Left cardiac atrium (tissue), 4 donors: ENCODE measurements at regions not wholly inside any gene's neighbourhood (a gene's known extent, or its start where the extent isn't known, plus 50 kb on each side); places are given as distances from the start of the nearest gene placed in this dataset.
"Not testable (repeated sequence)": the region's sequence is repeated elsewhere in the genome, so short reads cannot be mapped to it uniquely, and the experiment has no call there.

ENCODE experiments used
- ATAC-seq, 2 donors: fragments of 200-7000 bp; cut with Tn5 transposase; one replicate each; pipeline ENCODE4 v1.9.1; 2020; ENCODE audit warnings: mild to moderate bottlenecking in 2 of 2, moderate library complexity in 2 of 2
- DNase-seq: peaks from one replicate; pipeline ENCODE4 v3.0.0-alpha.2; 2020
- intact Hi-C, 2 donors: fragments of 100-400 bp; cut with DNase I; formaldehyde crosslinking; loops; one replicate each; pipeline versions ENCODE4 v1.14.1 to v1.15.1; 2022 to 2023
- donor health status: DM: no; HTN: yes; CAD: no.
- donor health status: DM: no; HTN: yes; CAD: no; lungs with severe emphysema.
- donor health status: DM: yes; HTN: yes; CAD: no.
- donor health status: Dilated cardiomyopathy.

- no peak for ATAC-seq
- DNase-seq: no peak
- intact Hi-C loops: no loop called here
These were observed 182.9 kb downstream of the TTC6 start for GRCh38 chr14:37778135-37778943.

- no peak for DNase-seq
- no peak for ATAC-seq
- intact Hi-C loops: no loop called here
These were observed 184.1 kb downstream of the TTC6 start for GRCh38 chr14:37779480-37779879.

GRCh38 chr14:37780731-37781130 lies 185.3 kb downstream of the TTC6 start:
- intact Hi-C loops, ATAC-seq, DNase-seq: not testable (repeated sequence)

GRCh38 chr14:37784203-37784826 lies 188.9 kb downstream of the TTC6 start:
- DNase-seq, ATAC-seq, intact Hi-C loops: not testable (repeated sequence)

- DNase-seq, intact Hi-C loops, ATAC-seq: not testable (repeated sequence)
These were observed 189.4 kb downstream of the TTC6 start for GRCh38 chr14:37784827-37785223.

GRCh38 chr14:37785298-37785697 lies 189.9 kb downstream of the TTC6 start:
- ATAC-seq, DNase-seq, intact Hi-C loops: not testable (repeated sequence)

GRCh38 chr14:37786114-37786625 lies 190.7 kb downstream of the TTC6 start:
- DNase-seq: not testable (repeated sequence)

GRCh38 chr14:37787879-37788494 lies 192.6 kb downstream of the TTC6 start:
- intact Hi-C loops: no loop called here
- ATAC-seq (no peak), DNase-seq (no peak)

More at GRCh38 chr14:37786114-37786625, 190.7 kb downstream of the TTC6 start:
- ATAC-seq, intact Hi-C loops: not testable (repeated sequence)

GRCh38 chr14:37791384-37792036 lies 196.1 kb downstream of the TTC6 start:
- DNase-seq (no peak), ATAC-seq (no peak)
- intact Hi-C loops: no loop called here

GRCh38 chr14:37792124-37792523 lies 196.7 kb downstream of the TTC6 start:
- DNase-seq (no peak), ATAC-seq (no peak)
- intact Hi-C loops: no loop called here

GRCh38 chr14:37796703-37797416 lies 201.4 kb downstream of the TTC6 start:
- ATAC-seq: no peak
- intact Hi-C loops: no loop called here
- no peak for DNase-seq

- DNase-seq (no peak), ATAC-seq (no peak)
- intact Hi-C loops: no loop called here
These were observed 202.2 kb downstream of the TTC6 start for GRCh38 chr14:37797675-37798074.

- intact Hi-C loops: no loop called here
- no peak for ATAC-seq
- no peak for DNase-seq
These were observed 212.3 kb downstream of the TTC6 start for GRCh38 chr14:37807722-37808121.

GRCh38 chr14:37810094-37810801 lies 214.8 kb downstream of the TTC6 start:
- intact Hi-C loops: no loop called here
- ATAC-seq (no peak), DNase-seq (no peak)

GRCh38 chr14:37813732-37814131 lies 218.3 kb downstream of the TTC6 start:
- no peak for DNase-seq
- ATAC-seq: no peak
- intact Hi-C loops: no loop called here

- no peak for DNase-seq
- intact Hi-C loops: no loop called here
- ATAC-seq: no peak
These were observed 220.7 kb downstream of the TTC6 start for GRCh38 chr14:37816135-37816534.

GRCh38 chr14:37816743-37817295 lies 221.4 kb downstream of the TTC6 start:
- DNase-seq: no peak
- intact Hi-C loops: no loop called here
- no peak for ATAC-seq
